ENCODE measurements at regions not wholly inside any gene's neighbourhood (a gene's known extent, or its start where the extent isn't known, plus 50 kb on each side); places are given as distances from the start of the nearest gene placed in this dataset.

- no peak for TF ChIP-seq CTCF (IDR thresholded peaks at IDR 0.05; ENCODE audit: insufficient read depth, low read length)
- DNase-seq (ENCODE audit: low read depth): peak; percentile 19
These were observed 122.3 kb downstream of the RFC3 start for GRCh38 chr13:33940256-33940655.

GRCh38 chr13:33940898-33941297 lies 122.9 kb downstream of the RFC3 start:
- no peak for TF ChIP-seq CTCF (IDR thresholded peaks at IDR 0.05; ENCODE audit: insufficient read depth, low read length)
- DNase-seq (ENCODE audit: low read depth): peak; percentile 46
- H3K4me3 ChIP-seq (ENCODE audit: low read depth, low read length): no peak overlapping the region

More at GRCh38 chr13:33940256-33940655, 122.3 kb downstream of the RFC3 start:
- H3K4me3 ChIP-seq (ENCODE audit: low read depth, low read length): no peak overlapping the region

- TF ChIP-seq CTCF (IDR thresholded peaks at IDR 0.05; ENCODE audit: insufficient read depth, low read length): no peak
- DNase-seq (ENCODE audit: low read depth): no peak
- H3K4me3 ChIP-seq (ENCODE audit: low read depth, low read length): no peak overlapping the region
These were observed 127.5 kb downstream of the RFC3 start for GRCh38 chr13:33945477-33945876.

GRCh38 chr13:33953203-33953602 lies 135.3 kb downstream of the RFC3 start:
- no peak for TF ChIP-seq CTCF (IDR thresholded peaks at IDR 0.05; ENCODE audit: insufficient read depth, low read length)
- no peak overlapping the region for H3K4me3 ChIP-seq (ENCODE audit: low read depth, low read length)
- DNase-seq (ENCODE audit: low read depth): peak; percentile 88

- TF ChIP-seq CTCF (IDR thresholded peaks at IDR 0.05; ENCODE audit: insufficient read depth, low read length): no peak
- peak; percentile 51 for DNase-seq (ENCODE audit: low read depth)
- no peak overlapping the region for H3K4me3 ChIP-seq (ENCODE audit: low read depth, low read length)
These were observed 135.8 kb downstream of the RFC3 start for GRCh38 chr13:33953781-33954180.

- H3K4me3 ChIP-seq (ENCODE audit: low read depth, low read length): no peak overlapping the region
- no peak for TF ChIP-seq CTCF (IDR thresholded peaks at IDR 0.05; ENCODE audit: insufficient read depth, low read length)
- no peak for DNase-seq (ENCODE audit: low read depth)
These were observed 138.4 kb downstream of the RFC3 start for GRCh38 chr13:33956346-33956745.

- H3K4me3 ChIP-seq (ENCODE audit: low read depth, low read length): no peak overlapping the region
- TF ChIP-seq CTCF (IDR thresholded peaks at IDR 0.05; ENCODE audit: insufficient read depth, low read length): no peak
- DNase-seq (ENCODE audit: low read depth): no peak
These were observed 139.6 kb downstream of the RFC3 start for GRCh38 chr13:33957497-33957905.
